H1 (cell line): ENCODE measurements at regions not wholly inside any gene's neighbourhood (a gene's known extent, or its start where the extent isn't known, plus 50 kb on each side); places are given as distances from the start of the nearest gene placed in this dataset.

Experiments
- CTCF ChIA-PET: fragments of 300-600 bp; sonication (Branson Sonifier 250); formaldehyde crosslinking; loops from one replicate; lab custom pipeline; 2021; ENCODE audit not compliant: partially characterized antibody; lab: Charles Lee
- POLR2A ChIA-PET: fragments of 300-600 bp; sonication (Branson Sonifier 250); formaldehyde crosslinking; loops from one replicate; lab custom pipeline; 2021; ENCODE audit warnings: inconsistent platforms; ENCODE audit not compliant: partially characterized antibody; lab: Charles Lee
- DNase-seq, 2 experiments: peaks; one replicate each; pipeline versions ENCODE4 v3.0.0 to v3.0.0-alpha.2; 2010 to 2022; ENCODE audit warnings: low spot score in 2 of 2, low read depth in 1 of 2, mixed read lengths in 1 of 2
- FAIRE-seq: peaks from 2 replicates; lab custom pipeline; 2011; peaks lifted over from hg19 to GRCh38; lab: Jason Lieb, UNC
- H2AFZ ChIP-seq: 2 replicates; pipeline ENCODE4 v1.8.1; 2012; ENCODE audit warnings: low read length, inconsistent platforms
- H2AK5ac ChIP-seq: 2 replicates; pipeline ENCODE4 v1.6.1; 2013; ENCODE audit warnings: low read depth, low read length
- H2BK120ac ChIP-seq: replicated peaks from 2 replicates; pipeline ENCODE3; 2013; ENCODE audit warnings: low read depth, low read length, inconsistent platforms
- H2BK12ac ChIP-seq: 2 replicates; pipeline ENCODE4 v1.6.1; 2013; ENCODE audit warnings: low read depth, low read length
- H2BK15ac ChIP-seq: 2 replicates; pipeline ENCODE4 v1.6.1; 2013; ENCODE audit warnings: low read length
- H2BK20ac ChIP-seq: 2 replicates; pipeline ENCODE4 v1.6.1; 2013; ENCODE audit warnings: low read length
- H2BK5ac ChIP-seq: 2 replicates; pipeline ENCODE4 v1.6.1; 2013; ENCODE audit warnings: low read depth, low read length
- H3K14ac ChIP-seq: 2 replicates; pipeline ENCODE4 v1.6.1; 2013; ENCODE audit warnings: inconsistent platforms; ENCODE audit not compliant: insufficient read length
- H3K18ac ChIP-seq: 2 replicates; pipeline ENCODE4 v1.6.1; 2013; ENCODE audit warnings: low read length; ENCODE audit errors: extremely low read depth
- H3K23ac ChIP-seq: 2 replicates; pipeline ENCODE4 v1.6.1; 2013; ENCODE audit warnings: inconsistent platforms; ENCODE audit not compliant: insufficient read length
- H3K23me2 ChIP-seq: 2 replicates; pipeline ENCODE4 v1.6.1; 2013; ENCODE audit warnings: low read depth, low read length
- H3K27ac ChIP-seq: 2 replicates; pipeline ENCODE4 v1.6.1; 2011; ENCODE audit warnings: low read depth, low read length, inconsistent platforms
- H3K27me3 ChIP-seq, 4 experiments: replicated peaks in 1 of 4; 1 replicate in 1 of 4; 2 replicates in 3 of 4; pipeline versions ENCODE4 v1.6.1 to v1.8.1; 2011 to 2013; ENCODE audit warnings: low read length in 3 of 4, mild to moderate bottlenecking in 3 of 4, inconsistent platforms in 2 of 4, mixed read lengths in 2 of 4, moderate library complexity in 1 of 4; ENCODE audit not compliant: control insufficient read depth in 3 of 4, insufficient read depth in 3 of 4; ENCODE audit errors: extremely low read depth in 1 of 4
- H3K36me3 ChIP-seq, 4 experiments: 2 replicates each; pipeline versions ENCODE4 v1.6.1 to v1.8.1; 2011 to 2013; ENCODE audit warnings: mild to moderate bottlenecking in 4 of 4, low read length in 3 of 4, moderate library complexity in 2 of 4, control low read depth in 1 of 4, inconsistent platforms in 1 of 4; ENCODE audit not compliant: insufficient read depth in 4 of 4, control insufficient read depth in 2 of 4
- H3K4ac ChIP-seq: replicated peaks from 2 replicates; pipeline ENCODE3; 2013; ENCODE audit warnings: low read length, low read depth, mixed read lengths, inconsistent platforms; ENCODE audit not compliant: insufficient read length
- H3K4me1 ChIP-seq, 4 experiments: replicated peaks in 1 of 4; 1 replicate in 1 of 4; 2 replicates in 3 of 4; pipeline versions ENCODE4 v1.6.1 to v1.8.1; 2011 to 2013; ENCODE audit warnings: low read length in 3 of 4, inconsistent platforms in 2 of 4, mixed read lengths in 1 of 4; ENCODE audit not compliant: insufficient read depth in 4 of 4, control insufficient read depth in 3 of 4
- H3K4me2 ChIP-seq, 2 experiments: 2 replicates each; pipeline versions ENCODE4 v1.6.1 to v1.8.1; 2011 to 2013; ENCODE audit warnings: low read depth in 2 of 2, low read length in 2 of 2, control low read depth in 1 of 2, inconsistent platforms in 1 of 2, mild to moderate bottlenecking in 1 of 2; ENCODE audit not compliant: insufficient read depth in 1 of 2
- H3K4me3 ChIP-seq, 4 experiments: fragments of 200-600, 300-600 bp in 1 of 4; sonication (generic), shearing (Covaris generic), sonication (Bioruptor Twin) in 1 of 4; 2 replicates each; pipeline versions ENCODE4 v1.5.1 to v1.8.1; 2011 to 2016; ENCODE audit warnings: low read length in 4 of 4, low read depth in 3 of 4, control low read depth in 2 of 4, inconsistent platforms in 2 of 4, mild to moderate bottlenecking in 2 of 4, mixed read lengths in 1 of 4, moderate library complexity in 1 of 4; ENCODE audit not compliant: insufficient read depth in 2 of 4; ENCODE audit errors: extremely low read depth in 1 of 4
- H3K56ac ChIP-seq: replicated peaks from 2 replicates; pipeline ENCODE3; 2013; ENCODE audit warnings: low read depth, mild to moderate bottlenecking, mixed read lengths, low read length, inconsistent platforms; ENCODE audit not compliant: insufficient read length
- H3K79me1 ChIP-seq: 2 replicates; pipeline ENCODE4 v1.6.1; 2013; ENCODE audit warnings: low read depth, low read length, control low read depth
- H3K79me2 ChIP-seq, 2 experiments: 2 replicates each; pipeline versions ENCODE4 v1.6.1 to v1.8.1; 2012 to 2013; ENCODE audit warnings: low read length in 2 of 2, mild to moderate bottlenecking in 2 of 2, inconsistent platforms in 1 of 2; ENCODE audit not compliant: insufficient read depth in 2 of 2, control insufficient read depth in 1 of 2
- H3K9ac ChIP-seq, 4 experiments: replicated peaks in 1 of 4; 1 replicate in 1 of 4; 2 replicates in 3 of 4; pipeline versions ENCODE4 v1.6.1 to v1.8.1; 2011 to 2013; ENCODE audit warnings: low read depth in 3 of 4, low read length in 3 of 4, control low read depth in 2 of 4, mild to moderate bottlenecking in 2 of 4, moderate library complexity in 2 of 4, inconsistent platforms in 1 of 4; ENCODE audit errors: extremely low read depth in 1 of 4
- H3K9me3 ChIP-seq, 2 experiments: 2 replicates each; pipeline versions ENCODE4 v1.6.1 to v1.8.1; 2012 to 2013; ENCODE audit warnings: mild to moderate bottlenecking in 2 of 2, moderate library complexity in 2 of 2, control low read depth in 1 of 2, inconsistent platforms in 1 of 2, low read depth in 1 of 2, low read length in 1 of 2, mixed read lengths in 1 of 2; ENCODE audit not compliant: insufficient read depth in 2 of 2
- H4K20me1 ChIP-seq, 2 experiments: replicated peaks in 1 of 2; 2 replicates each; pipeline versions ENCODE3 to v1.8.1; 2011 to 2013; ENCODE audit warnings: inconsistent platforms in 2 of 2, low read length in 2 of 2, mild to moderate bottlenecking in 1 of 2; ENCODE audit not compliant: insufficient read depth in 2 of 2, control insufficient read depth in 1 of 2
- H4K5ac ChIP-seq: 2 replicates; pipeline ENCODE4 v1.6.1; 2013; ENCODE audit warnings: low read length, low read depth, mixed read lengths, inconsistent platforms; ENCODE audit not compliant: insufficient read length
- H4K8ac ChIP-seq: 2 replicates; pipeline ENCODE4 v1.8.0; 2013; ENCODE audit warnings: mild to moderate bottlenecking, moderate library complexity, low read length, inconsistent platforms; ENCODE audit not compliant: insufficient read depth; ENCODE audit errors: extremely low read depth
- H4K91ac ChIP-seq: replicated peaks from 2 replicates; pipeline ENCODE3; 2013; ENCODE audit warnings: low read length, mixed read lengths, inconsistent platforms; ENCODE audit not compliant: insufficient read length
- BACH1 ChIP-seq: IDR thresholded peaks from 2 replicates; pipeline ENCODE4 v1.6.1; 2012; ENCODE audit warnings: low read length, improper control_type of control experiment
- BRCA1 ChIP-seq: IDR thresholded peaks from 2 replicates; pipeline ENCODE4 v1.6.1; 2012; ENCODE audit warnings: low read depth, low read length, improper control_type of control experiment
- GABPA ChIP-seq: IDR thresholded peaks from 2 replicates; pipeline ENCODE4 v1.6.1; 2011; ENCODE audit warnings: mild to moderate bottlenecking, low read length, moderate library complexity, borderline replicate concordance; ENCODE audit not compliant: insufficient read depth
- JUN ChIP-seq: IDR thresholded peaks from 2 replicates; pipeline ENCODE4 v1.6.1; 2011; ENCODE audit warnings: low read depth, mild to moderate bottlenecking, improper control_type of control experiment, low read length
- KDM4A ChIP-seq: IDR thresholded peaks from one replicate; pipeline ENCODE4 v1.7.1; 2012; ENCODE audit warnings: low read depth, mild to moderate bottlenecking, moderate library complexity, low read length, inconsistent platforms; ENCODE audit not compliant: severe bottlenecking
- MAX ChIP-seq: IDR thresholded peaks from 2 replicates; pipeline ENCODE4 v1.6.1; 2012; ENCODE audit warnings: inconsistent platforms
- RFX5 ChIP-seq: IDR thresholded peaks from 2 replicates; pipeline ENCODE4 v1.6.1; 2011; ENCODE audit warnings: low read depth, low read length, improper control_type of control experiment, borderline replicate concordance
- RNF2 ChIP-seq: fragments of 200-900, 300-1000 bp; sonication (generic); IDR thresholded peaks from 2 replicates; pipeline ENCODE4 v1.7.1; 2016; ENCODE audit warnings: borderline replicate concordance, low read depth, mild to moderate bottlenecking, antibody characterized with exemption, low read length; ENCODE audit not compliant: poor library complexity, severe bottlenecking; ENCODE audit errors: missing control alignments
- SRF ChIP-seq: IDR thresholded peaks from 2 replicates; pipeline ENCODE4 v1.6.1; 2011; ENCODE audit warnings: mild to moderate bottlenecking, low read depth, low read length, moderate library complexity
- TAF1 ChIP-seq: IDR thresholded peaks from 2 replicates; pipeline ENCODE4 v1.6.1; 2011; ENCODE audit warnings: mild to moderate bottlenecking, low read depth, low read length
- WGBS, 2 experiments: shearing (Covaris generic) in 1 of 2; methylation state at CpG; one replicate each; pipeline versions ENCODE4 v1.1.6 to v1.1.7; 2013 to 2015; ENCODE audit warnings: low lambda C conversion rate in 2 of 2, mixed read lengths in 2 of 2, inconsistent platforms in 1 of 2, low coverage in 1 of 2, missing lambda C conversion rate in 1 of 2; ENCODE audit not compliant: insufficient replicate concordance in 2 of 2, insufficient coverage in 1 of 2, insufficient read length in 1 of 2; ENCODE audit errors: extremely low coverage in 1 of 2, missing lambda C conversion rate in 1 of 2; 5-methylcytosine and 5-hydroxymethylcytosine counted together

DNA sequence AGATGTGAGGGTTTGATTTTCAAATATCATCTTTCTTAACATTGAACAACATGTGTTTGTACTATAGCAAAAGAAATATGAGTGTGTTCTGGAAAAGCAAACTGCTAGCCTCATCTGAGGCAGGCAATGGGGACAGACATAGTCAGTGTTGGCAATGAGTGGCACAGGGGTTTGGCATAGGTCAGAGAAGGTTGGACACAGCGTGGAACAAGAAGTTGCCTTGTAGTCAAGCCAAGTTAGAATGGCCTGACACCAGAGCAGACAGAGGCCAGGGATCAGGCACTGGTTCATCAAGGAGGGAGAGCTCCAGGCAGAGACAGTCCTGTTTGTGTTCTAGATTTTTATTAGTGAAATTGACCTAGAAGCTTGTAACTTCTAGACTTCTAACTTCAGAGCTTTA, 100.8 kb upstream of the TANK start:
- no peak overlapping the region for H3K23ac ChIP-seq
- H2BK15ac ChIP-seq, result no peak overlapping the region
- H3K36me3 ChIP-seq, result no peaks in the 10 kb centered on the region
- no peak overlapping the region for H2AFZ ChIP-seq
- no peak overlapping the region for H4K5ac ChIP-seq
- H3K4me3 ChIP-seq, result no peak overlapping the region
- H2BK120ac ChIP-seq, result no peak overlapping the region
- no peak overlapping the region for H3K14ac ChIP-seq
- no peak overlapping the region for H3K56ac ChIP-seq
- DNase-seq (no peak), FAIRE-seq (no peak)
- H2BK20ac ChIP-seq, result no peak overlapping the region
- no peak overlapping the region for H3K4ac ChIP-seq
- H3K9ac ChIP-seq, result no peak overlapping the region
- H3K79me2 ChIP-seq, result no peaks in the 10 kb centered on the region
- H4K8ac ChIP-seq, result no peak overlapping the region
- no peak overlapping the region for H2BK12ac ChIP-seq
- H3K27ac ChIP-seq, result no peak overlapping the region
- H3K27me3 ChIP-seq, result no peaks in the 10 kb centered on the region
- H3K18ac ChIP-seq, result no peak overlapping the region
- H3K23me2 ChIP-seq, result no peaks in the 10 kb centered on the region
- H3K4me2 ChIP-seq, result no peak overlapping the region
- H2BK5ac ChIP-seq, result no peak overlapping the region
- CTCF ChIA-PET, result interaction anchor here (1.7 to 1.8 kb wide), 2 partner anchors 11 to 49 kb away, joined by 4 read pairs; no protein-coding TSS in a partner anchor
- WGBS, 2 experiments, result 88% methylated on average over 1 of the region's 1 CpG; no CpG with 5 or more reads in 1 of the 2 experiments
- no peaks in the 10 kb centered on the region for H3K79me1 ChIP-seq
- TF ChIP-seq KDM4A (no peak), JUN (no peak), RFX5 (no peak), BRCA1 (no peak), TAF1 (no peak), SRF (no peak), MAX (no peak), RNF2 (no peak), GABPA (no peak), BACH1 (no peak)
- TF ChIP-seq, all 59 proteins: peak for 0
- no peaks in the 10 kb centered on the region for H4K20me1 ChIP-seq
- peaks cover 0 to 5% (median 0%) of the 10 kb centered on the region in 4 experiments; a peak in 2 of 7 replicates for H3K4me1 ChIP-seq
- H4K91ac ChIP-seq, result no peak overlapping the region
- POLR2A ChIA-PET, result no interaction called here
- H2AK5ac ChIP-seq, result no peak overlapping the region
- no peaks in the 10 kb centered on the region for H3K9me3 ChIP-seq
